Upper lobe of left lung (tissue), 4 donors: ENCODE measurements at regions not wholly inside any gene's neighbourhood (a gene's known extent, or its start where the extent isn't known, plus 50 kb on each side); places are given as distances from the start of the nearest gene placed in this dataset.

Source experiments
- POLR2A ChIP-seq, 4 donors: fragments of 450-650 bp; IDR thresholded peaks; one replicate each; pipeline ENCODE4 v1.5.1; 2016 to 2017; ENCODE audit warnings: antibody characterized with exemption in 4 of 4, mild to moderate bottlenecking in 2 of 4
- TF ChIP-seq, protein P1 (sequence below), 6 experiments: fragments of 450-650 bp in 4 of 6; fragments of 200-600 bp in 2 of 6; sonication (generic) in 2 of 6; IDR thresholded peaks; one replicate each; pipeline ENCODE4 v1.5.1; 2016 to 2019; ENCODE audit warnings: antibody characterized with exemption in 6 of 6

DNA sequence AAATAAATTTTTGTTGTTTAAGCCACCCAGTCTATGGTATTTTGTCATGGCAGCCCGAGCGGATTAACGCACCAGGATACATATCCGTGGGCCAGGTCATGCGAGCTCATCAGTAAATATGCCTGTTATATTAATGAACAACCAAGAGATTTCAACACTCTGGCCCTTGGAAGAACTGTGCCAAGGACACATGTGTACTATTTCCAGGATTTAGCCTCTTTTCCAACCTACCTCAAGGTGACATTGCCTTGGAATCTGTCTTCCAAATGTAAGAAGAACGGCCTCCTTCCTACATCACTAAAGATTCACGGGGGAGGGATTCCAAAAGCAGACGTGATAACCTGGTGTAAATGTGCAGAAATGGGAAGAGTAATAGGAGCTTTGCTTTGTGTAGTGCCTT lies 72.8 kb upstream of the DYNLRB2 start:
- TF ChIP-seq, protein P1, sequence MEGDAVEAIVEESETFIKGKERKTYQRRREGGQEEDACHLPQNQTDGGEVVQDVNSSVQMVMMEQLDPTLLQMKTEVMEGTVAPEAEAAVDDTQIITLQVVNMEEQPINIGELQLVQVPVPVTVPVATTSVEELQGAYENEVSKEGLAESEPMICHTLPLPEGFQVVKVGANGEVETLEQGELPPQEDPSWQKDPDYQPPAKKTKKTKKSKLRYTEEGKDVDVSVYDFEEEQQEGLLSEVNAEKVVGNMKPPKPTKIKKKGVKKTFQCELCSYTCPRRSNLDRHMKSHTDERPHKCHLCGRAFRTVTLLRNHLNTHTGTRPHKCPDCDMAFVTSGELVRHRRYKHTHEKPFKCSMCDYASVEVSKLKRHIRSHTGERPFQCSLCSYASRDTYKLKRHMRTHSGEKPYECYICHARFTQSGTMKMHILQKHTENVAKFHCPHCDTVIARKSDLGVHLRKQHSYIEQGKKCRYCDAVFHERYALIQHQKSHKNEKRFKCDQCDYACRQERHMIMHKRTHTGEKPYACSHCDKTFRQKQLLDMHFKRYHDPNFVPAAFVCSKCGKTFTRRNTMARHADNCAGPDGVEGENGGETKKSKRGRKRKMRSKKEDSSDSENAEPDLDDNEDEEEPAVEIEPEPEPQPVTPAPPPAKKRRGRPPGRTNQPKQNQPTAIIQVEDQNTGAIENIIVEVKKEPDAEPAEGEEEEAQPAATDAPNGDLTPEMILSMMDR (IDR thresholded peaks at IDR 0.05): no peak
- TF ChIP-seq POLR2A (IDR thresholded peaks at IDR 0.05): no peak
